K562 (cell line): ENCODE measurements at regions not wholly inside any gene's neighbourhood (a gene's known extent, or its start where the extent isn't known, plus 50 kb on each side); places are given as distances from the start of the nearest gene placed in this dataset.

Experiments
- ATAC-seq: fragments of 200-7000 bp; cut with Tn5 transposase; 3 replicates; pipeline ENCODE4 v1.9.1; 2020; ENCODE audit warnings: moderate library complexity
- BruUV-seq: library from RNA; stranded (reverse); fragments of 400-500 nt; replicated peaks from 2 replicates; lab custom pipeline; 2021; lab: Mats Ljungman, UMichigan
- CTCF ChIA-PET: fragments of 300-600 bp; formaldehyde crosslinking; extraction: SDS; loops from one replicate; lab custom pipeline; 2021; ENCODE audit warnings: low intra/inter-chr PET ratio; lab: Yijun Ruan, JAX
- POLR2A ChIA-PET: fragments of 300-600, 350-650 bp; sonication (Branson Sonifier 250); formaldehyde crosslinking; extraction: SDS; loops from one replicate; lab custom pipeline; 2021; ENCODE audit warnings: antibody characterized with exemption, inconsistent platforms; lab: Yijun Ruan, JAX
- DNase-seq, 4 experiments: peaks; one replicate each; pipeline versions ENCODE4 v3.0.0 to v3.0.0-alpha.2; 2011 to 2018; ENCODE audit warnings: low spot score in 3 of 4, mixed read lengths in 3 of 4; ENCODE audit errors: extremely low read depth in 1 of 4
- FAIRE-seq: peaks from 2 replicates; lab custom pipeline; 2011; peaks lifted over from hg19 to GRCh38; lab: Jason Lieb, UNC
- H2AFZ ChIP-seq: 2 replicates; pipeline ENCODE4 v1.6.0; 2011; ENCODE audit warnings: low read depth, low read length, control low read depth, inconsistent platforms
- H3K27ac ChIP-seq: fragments of 200-600 bp; 3 replicates; pipeline ENCODE4 v1.8.0; 2011; ENCODE audit warnings: low read depth, mild to moderate bottlenecking, control low read depth, inconsistent platforms, low read length, moderate library complexity, mixed read lengths; ENCODE audit errors: extremely low read depth
- H3K27me3 ChIP-seq, 2 experiments: fragments of 300-600 bp in 1 of 2; 2 replicates in 1 of 2; 3 replicates in 1 of 2; pipeline versions ENCODE4 v1.6.0 to v1.8.0; 2011; ENCODE audit warnings: inconsistent platforms in 2 of 2, low read length in 2 of 2, mild to moderate bottlenecking in 1 of 2, mixed read lengths in 1 of 2, moderate library complexity in 1 of 2; ENCODE audit not compliant: control insufficient read depth in 2 of 2, insufficient read depth in 2 of 2
- H3K36me3 ChIP-seq: fragments of 300-600 bp; 3 replicates; pipeline ENCODE4 v1.8.0; 2011; ENCODE audit warnings: mild to moderate bottlenecking, low read length, inconsistent platforms; ENCODE audit not compliant: control insufficient read depth, insufficient read depth
- H3K4me1 ChIP-seq, 2 experiments: fragments of 200-600 bp in 1 of 2; replicated peaks in 1 of 2; 2 replicates in 1 of 2; 3 replicates in 1 of 2; pipeline versions ENCODE4 v1.5.1 to v1.8.0; 2011; ENCODE audit warnings: inconsistent platforms in 2 of 2, low read length in 2 of 2, mild to moderate bottlenecking in 1 of 2, mixed read lengths in 1 of 2, moderate library complexity in 1 of 2; ENCODE audit not compliant: control insufficient read depth in 2 of 2, insufficient read depth in 2 of 2
- H3K4me2 ChIP-seq: 2 replicates; pipeline ENCODE4 v1.6.1; 2011; ENCODE audit warnings: low read length, control low read depth, inconsistent platforms, mixed read lengths; ENCODE audit not compliant: insufficient read depth
- H3K4me3 ChIP-seq: fragments of 200-600 bp; sonication (generic), shearing (Covaris generic); 2 replicates; pipeline ENCODE4 v1.5.1; 2016; ENCODE audit warnings: control low read depth, inconsistent platforms
- H3K79me2 ChIP-seq: fragments of 200-600 bp; 3 replicates; pipeline ENCODE4 v1.8.0; 2011; ENCODE audit warnings: low read length, inconsistent platforms; ENCODE audit not compliant: control insufficient read depth, insufficient read depth
- H3K9ac ChIP-seq, 2 experiments: 2 replicates each; pipeline versions ENCODE4 v1.6.0 to v1.6.1; 2011; ENCODE audit warnings: low read depth in 2 of 2, low read length in 2 of 2, control low read depth in 1 of 2, inconsistent platforms in 1 of 2, mild to moderate bottlenecking in 1 of 2, mixed read lengths in 1 of 2; ENCODE audit not compliant: insufficient read depth in 1 of 2
- H3K9me1 ChIP-seq: one replicate; pipeline ENCODE4 v1.6.0; 2011; ENCODE audit warnings: inconsistent platforms, mild to moderate bottlenecking, low read length, moderate library complexity; ENCODE audit not compliant: control insufficient read depth, insufficient read depth
- H3K9me3 ChIP-seq: replicated peaks from 2 replicates; pipeline ENCODE4 v1.5.1; 2011; ENCODE audit warnings: low read depth, low read length, inconsistent platforms; ENCODE audit not compliant: control insufficient read depth, insufficient read depth
- H4K20me1 ChIP-seq: replicated peaks from 2 replicates; pipeline ENCODE4 v1.6.1; 2011; ENCODE audit warnings: low read length, inconsistent platforms, mixed read lengths; ENCODE audit not compliant: control insufficient read depth, insufficient read depth
- BRF1 ChIP-seq: IDR thresholded peaks from 3 replicates; pipeline ENCODE4 v1.6.1; 2011; ENCODE audit warnings: borderline replicate concordance, mild to moderate bottlenecking; ENCODE audit not compliant: insufficient read length; ENCODE audit errors: extremely low read depth
- CCAR2 ChIP-seq: fragments of 200-400 bp; formaldehyde crosslinking; IDR thresholded peaks from 2 replicates; pipeline ENCODE4 v1.6.1; 2017; ENCODE audit warnings: mild to moderate bottlenecking, low read depth, low read length
- EHMT2 ChIP-seq: fragments of 450-650 bp; IDR thresholded peaks from 2 replicates; pipeline ENCODE4 v1.6.1; 2018; ENCODE audit warnings: antibody characterized with exemption
- GATAD2A ChIP-seq: fragments of 450-650 bp; IDR thresholded peaks from 2 replicates; pipeline ENCODE4 v1.6.1; 2017
- IRF2 ChIP-seq: sonication (generic); formaldehyde crosslinking; IDR thresholded peaks from 2 replicates; pipeline ENCODE4 v1.8.1; 2022; ENCODE audit warnings: mild to moderate bottlenecking, missing genetic modification reagents
- IRF9 ChIP-seq: fragments of 450-650 bp; IDR thresholded peaks from 2 replicates; pipeline ENCODE4 v1.6.1; 2016; ENCODE audit warnings: missing biosample characterization, missing genetic modification characterization
- KLF10 ChIP-seq: fragments of 250-450 bp; sonication (Bioruptor Pico); IDR thresholded peaks from 2 replicates; pipeline ENCODE4 v1.6.1; 2021; ENCODE audit warnings: matching md5 sums
- NR2C1 ChIP-seq, 2 experiments: fragments of 450-650 bp; IDR thresholded peaks; 2 replicates each; pipeline ENCODE4 v1.6.1; 2017; ENCODE audit warnings: mild to moderate bottlenecking in 2 of 2, antibody characterized with exemption in 1 of 2, inconsistent platforms in 1 of 2, missing compliant biosample characterization in 1 of 2, missing genetic modification characterization in 1 of 2
- PHB ChIP-seq: fragments of 250-450 bp; sonication (Bioruptor Pico); IDR thresholded peaks from 2 replicates; pipeline ENCODE4 v1.5.0; 2021
- POU5F1 ChIP-seq: fragments of 150-350 bp; IDR thresholded peaks from 2 replicates; pipeline ENCODE4 v1.6.1; 2014; ENCODE audit warnings: borderline replicate concordance, low read length, low read depth, mild to moderate bottlenecking; ENCODE audit not compliant: partially characterized antibody
- RBM22 ChIP-seq: fragments of 200-400 bp; formaldehyde crosslinking; IDR thresholded peaks from 2 replicates; pipeline ENCODE4 v1.6.1; 2018; ENCODE audit warnings: low read length, low read depth; ENCODE audit not compliant: poor library complexity, severe bottlenecking
- RBM39 ChIP-seq: fragments of 200-400 bp; formaldehyde crosslinking; optimal IDR thresholded peaks from 2 replicates; pipeline ENCODE3; 2018; ENCODE audit warnings: low read depth, low read length
- SMAD4 ChIP-seq: fragments of 250-450 bp; sonication (Bioruptor Pico); conservative IDR thresholded peaks from 2 replicates; pipeline ENCODE4 v1.8.0; 2021; ENCODE audit warnings: inconsistent platforms, mild to moderate bottlenecking, moderate library complexity
- TCF15 ChIP-seq: fragments of 250-450 bp; sonication (Bioruptor Pico); IDR thresholded peaks from 2 replicates; pipeline ENCODE4 v1.8.0; 2022; ENCODE audit warnings: moderate library complexity, mild to moderate bottlenecking, inconsistent platforms
- THAP12 ChIP-seq: fragments of 250-450 bp; sonication (Bioruptor Pico); IDR thresholded peaks from 2 replicates; pipeline ENCODE4 v1.9.0; 2021; ENCODE audit warnings: mild to moderate bottlenecking, inconsistent platforms
- TRIM28 ChIP-seq: fragments of 450-650 bp; IDR thresholded peaks from 2 replicates; pipeline ENCODE4 v1.6.1; 2017
- XRCC3 ChIP-seq: fragments of 450-650 bp; IDR thresholded peaks from 2 replicates; pipeline ENCODE4 v1.6.1; 2017; ENCODE audit warnings: mild to moderate bottlenecking, moderate library complexity
- ZNF212 ChIP-seq: fragments of 450-650 bp; formaldehyde crosslinking; IDR thresholded peaks from 2 replicates; pipeline ENCODE4 v1.4.0; 2020; ENCODE audit warnings: mild to moderate bottlenecking
- ZNF3 ChIP-seq: fragments of 250-450 bp; sonication (Bioruptor Pico); IDR thresholded peaks from 2 replicates; pipeline ENCODE4 v1.5.0; 2021; ENCODE audit warnings: mild to moderate bottlenecking, moderate library complexity
- ZNF764 ChIP-seq: fragments of 250-450 bp; sonication (Bioruptor Pico); IDR thresholded peaks from 2 replicates; pipeline ENCODE4 v1.4.0; 2020; ENCODE audit warnings: low read depth, mild to moderate bottlenecking, moderate library complexity
- whole genome bisulfite sequencing: fragments of 100-300 bp; shearing (Covaris generic); methylation state at CpG from one replicate; pipeline ENCODE4 v1.1.6; 2016; ENCODE audit warnings: low coverage, mixed read lengths; ENCODE audit not compliant: insufficient coverage; ENCODE audit errors: missing lambda C conversion rate; 5-methylcytosine and 5-hydroxymethylcytosine counted together
- in situ Hi-C: fragments of 300-500 bp; cut with MboI; formaldehyde crosslinking; loops from 4 replicates; pipeline ENCODE4 v1.15.0; 2018; ENCODE audit warnings: inconsistent platforms, mixed read lengths
- intact Hi-C: fragments of 100-400 bp; cut with micrococcal nuclease; formaldehyde crosslinking; loops from 2 replicates; pipeline ENCODE4 v1.14.2; 2022

- no peaks in the 10 kb centered on the region for H3K79me2 ChIP-seq
- DNase-seq (no peak), FAIRE-seq (no peak), ATAC-seq (no peak)
- TF ChIP-seq KLF10 (CRISPR knock-in tag) (no peak), POU5F1 (no peak), ZNF764 (CRISPR knock-in tag) (no peak), NR2C1 (IDR thresholded peaks at IDR 0.05) (no peak), NR2C1 (tag; IDR thresholded peaks at IDR 0.05) (no peak), CCAR2 (no peak), IRF9 (tag) (no peak), RBM22 (no peak), XRCC3 (no peak), PHB (CRISPR knock-in tag) (no peak), THAP12 (CRISPR knock-in tag) (no peak), TCF15 (CRISPR knock-in tag) (no peak), EHMT2 (no peak), IRF2 (CRISPR knock-in tag) (no peak), ZNF212 (CRISPR knock-in tag) (no peak), TRIM28 (no peak), GATAD2A (no peak), ZNF3 (no peak), SMAD4 (no peak), BRF1 (no peak), RBM39 (no peak)
- H3K27ac ChIP-seq: no peak overlapping the region
- intact Hi-C loops: no loop called here
- no peaks in the 10 kb centered on the region for H3K9me3 ChIP-seq
- BruUV-seq: no TSS peak
- H3K4me2 ChIP-seq: no peak overlapping the region
- no peaks in the 10 kb centered on the region for H3K9me1 ChIP-seq
- WGBS: 2% methylated on average over 8 of the region's 8 CpGs
- ChIA-PET CTCF (no interaction called here), POLR2A (no interaction called here)
- no peak overlapping the region for H3K4me3 ChIP-seq
- no peaks in the 10 kb centered on the region for H4K20me1 ChIP-seq
- H3K9ac ChIP-seq: no peak overlapping the region
- in situ Hi-C loops: no loop called here
- peaks cover 0 to 2% of the 10 kb centered on the region in 2 experiments; a peak in 1 of 5 replicates for H3K27me3 ChIP-seq
- H3K36me3 ChIP-seq: no peaks in the 10 kb centered on the region
- H2AFZ ChIP-seq: no peak overlapping the region
- no peaks in the 10 kb centered on the region for H3K4me1 ChIP-seq
Observed at GRCh38 chr9:87276327-87276841, 221.3 kb upstream of the DAPK1 start.
